Muscle of leg (tissue), 3 donors: ENCODE measurements at regions not wholly inside any gene's neighbourhood (a gene's known extent, or its start where the extent isn't known, plus 50 kb on each side); places are given as distances from the start of the nearest gene placed in this dataset.
A peak's percentile ranks its signal among the peaks of the same experiment; 100 is the strongest.

Source experiments
- DNase-seq: peaks from one replicate; pipeline ENCODE4 v3.0.0; 2013
- H3K27ac ChIP-seq: one replicate; pipeline ENCODE4 v1.5.1; 2013; ENCODE audit warnings: mild to moderate bottlenecking, low read length, control low read depth
- H3K27me3 ChIP-seq: one replicate; pipeline ENCODE4 v1.6.1; 2013; ENCODE audit warnings: low read length; ENCODE audit not compliant: control insufficient read depth, insufficient read depth
- H3K36me3 ChIP-seq: one replicate; pipeline ENCODE4 v1.6.1; 2013; ENCODE audit warnings: low read length; ENCODE audit not compliant: control insufficient read depth, insufficient read depth
- H3K4me1 ChIP-seq: one replicate; pipeline ENCODE4 v1.6.1; 2013; ENCODE audit warnings: low read length; ENCODE audit not compliant: control insufficient read depth, insufficient read depth
- H3K4me3 ChIP-seq: one replicate; pipeline ENCODE4 v1.5.1; 2013; ENCODE audit warnings: low read length, control low read depth
- H3K9me3 ChIP-seq: replicated peaks from 2 replicates; pipeline ENCODE4 v1.6.1; 2013; ENCODE audit warnings: low read depth, low read length; ENCODE audit not compliant: control insufficient read depth
- WGBS: methylation state at CpG from one replicate; pipeline ENCODE4 v1.1.5; 2013; ENCODE audit warnings: missing lambda C conversion rate; ENCODE audit not compliant: insufficient coverage; 5-methylcytosine and 5-hydroxymethylcytosine counted together

- no CpG with 5 or more reads among the region's 2 CpGs for WGBS
- peak; percentile 64 for DNase-seq
Observed at GRCh38 chrX:4971646-4972045, 1257.0 kb downstream of the NLGN4X start.

GRCh38 chrX:4964112-4964511 is 1250.7 kb upstream of the PRKX start:
- Histone ChIP-seq H3K27ac (no peak overlapping the region), H3K4me3 (no peak overlapping the region), H3K27me3 (peaks cover 2% of the 10 kb centered on the region), H3K9me3 (peaks cover 5% of the 10 kb centered on the region), H3K4me1 (no peaks in the 10 kb centered on the region), H3K36me3 (no peaks in the 10 kb centered on the region)
- WGBS, result 91% methylated on average over 1 of the region's 3 CpGs
- DNase-seq, result no peak

More at GRCh38 chrX:4971646-4972045, 1257.0 kb downstream of the NLGN4X start:
- H3K4me3 ChIP-seq, result no peak overlapping the region
- no peak overlapping the region for H3K27ac ChIP-seq
- H3K27me3 ChIP-seq, result no peaks in the 10 kb centered on the region
- no peaks in the 10 kb centered on the region for H3K4me1 ChIP-seq
- peaks cover 9% of the 10 kb centered on the region for H3K9me3 ChIP-seq
- no peaks in the 10 kb centered on the region for H3K36me3 ChIP-seq

GRCh38 chrX:4963432-4963831 is 1250.0 kb upstream of the PRKX start:
- H3K27ac ChIP-seq, result no peak overlapping the region
- no peak overlapping the region for H3K4me3 ChIP-seq
- peaks cover 5% of the 10 kb centered on the region for H3K9me3 ChIP-seq
- H3K27me3 ChIP-seq, result peaks cover 2% of the 10 kb centered on the region
- no peak for DNase-seq
- no CpG with 5 or more reads among the region's 2 CpGs for WGBS
- H3K36me3 ChIP-seq, result no peaks in the 10 kb centered on the region
- H3K4me1 ChIP-seq, result no peaks in the 10 kb centered on the region

GRCh38 chrX:4944767-4945166 is 1231.3 kb upstream of the PRKX start:
- WGBS, result no CpG with 5 or more reads among the region's 2 CpGs
- DNase-seq, result no peak
- Histone ChIP-seq H3K36me3 (no peaks in the 10 kb centered on the region), H3K9me3 (no peaks in the 10 kb centered on the region), H3K27me3 (no peaks in the 10 kb centered on the region), H3K4me1 (no peaks in the 10 kb centered on the region), H3K27ac (no peak overlapping the region), H3K4me3 (no peak overlapping the region)

GRCh38 chrX:4936315-4936714 is 1222.9 kb upstream of the PRKX start:
- H3K4me3 ChIP-seq, result no peak overlapping the region
- no peaks in the 10 kb centered on the region for H3K4me1 ChIP-seq
- H3K27me3 ChIP-seq, result no peaks in the 10 kb centered on the region
- H3K36me3 ChIP-seq, result no peaks in the 10 kb centered on the region
- no CpG with 5 or more reads among the region's 2 CpGs for WGBS
- no peak overlapping the region for H3K27ac ChIP-seq
- DNase-seq, result no peak
- H3K9me3 ChIP-seq, result no peaks in the 10 kb centered on the region

- WGBS, result 68% methylated on average over 2 of the region's 2 CpGs
- H3K36me3 ChIP-seq, result no peaks in the 10 kb centered on the region
- no peaks in the 10 kb centered on the region for H3K27me3 ChIP-seq
- H3K4me1 ChIP-seq, result no peaks in the 10 kb centered on the region
- H3K4me3 ChIP-seq, result no peak overlapping the region
- DNase-seq, result peak; percentile 68
- H3K27ac ChIP-seq, result no peak overlapping the region
- no peaks in the 10 kb centered on the region for H3K9me3 ChIP-seq
Observed at GRCh38 chrX:4935846-4936245, 1222.4 kb upstream of the PRKX start.

- Histone ChIP-seq H3K4me3 (no peak overlapping the region), H3K36me3 (no peaks in the 10 kb centered on the region), H3K27ac (no peak overlapping the region), H3K9me3 (no peaks in the 10 kb centered on the region), H3K27me3 (no peaks in the 10 kb centered on the region), H3K4me1 (no peaks in the 10 kb centered on the region)
- WGBS, result no CpG with 5 or more reads among the region's 2 CpGs
- DNase-seq, result no peak
Observed at GRCh38 chrX:4935401-4935800, 1222.0 kb upstream of the PRKX start.

- DNase-seq, result no peak
- Histone ChIP-seq H3K9me3 (no peaks in the 10 kb centered on the region), H3K4me3 (no peak overlapping the region), H3K36me3 (no peaks in the 10 kb centered on the region), H3K4me1 (no peaks in the 10 kb centered on the region), H3K27ac (no peak overlapping the region), H3K27me3 (no peaks in the 10 kb centered on the region)
- WGBS, result no CpG with 5 or more reads among the region's 5 CpGs
Observed at GRCh38 chrX:4932790-4933189, 1219.3 kb upstream of the PRKX start.

- DNase-seq, result peak; percentile 55
- WGBS, result 31% methylated on average over 5 of the region's 6 CpGs
- H3K4me3 ChIP-seq, result no peak overlapping the region
- no peaks in the 10 kb centered on the region for H3K36me3 ChIP-seq
- H3K27me3 ChIP-seq, result no peaks in the 10 kb centered on the region
- no peak overlapping the region for H3K27ac ChIP-seq
- H3K9me3 ChIP-seq, result no peaks in the 10 kb centered on the region
- no peaks in the 10 kb centered on the region for H3K4me1 ChIP-seq
Observed at GRCh38 chrX:4930426-4930825, 1217.0 kb upstream of the PRKX start.

GRCh38 chrX:4925911-4926310 is 1212.5 kb upstream of the PRKX start:
- Histone ChIP-seq H3K36me3 (no peaks in the 10 kb centered on the region), H3K27ac (no peak overlapping the region), H3K4me1 (no peaks in the 10 kb centered on the region), H3K27me3 (no peaks in the 10 kb centered on the region), H3K4me3 (no peak overlapping the region), H3K9me3 (no peaks in the 10 kb centered on the region)
- DNase-seq, result no peak
- no CpG with 5 or more reads among the region's 5 CpGs for WGBS

- no peaks in the 10 kb centered on the region for H3K27me3 ChIP-seq
Observed at GRCh38 chrX:4909348-4909747, 1195.9 kb upstream of the PRKX start.

More at GRCh38 chrX:4909348-4909747, 1195.9 kb upstream of the PRKX start:
- Histone ChIP-seq H3K9me3 (no peaks in the 10 kb centered on the region), H3K4me3 (no peak overlapping the region), H3K4me1 (no peaks in the 10 kb centered on the region), H3K36me3 (no peaks in the 10 kb centered on the region), H3K27ac (no peak overlapping the region)
- 67% methylated on average over 1 of the region's 5 CpGs for WGBS
- DNase-seq, result peak; percentile 16
